Activated CD4-positive, alpha-beta T cell treated with anti-CD3 and anti-CD28 coated beads, Interleukin-2, amount 10 ng/mL, durations not matched to agents 7 days and 5 days (primary cell): ENCODE measurements at regions not wholly inside any gene's neighbourhood (a gene's known extent, or its start where the extent isn't known, plus 50 kb on each side); places are given as distances from the start of the nearest gene placed in this dataset.
"Not testable (repeated sequence)": the region's sequence is repeated elsewhere in the genome, so short reads cannot be mapped to it uniquely, and the experiment has no call there.

Experiments used
- CTCF ChIA-PET: fragments of 350-600 bp; sonication (Branson Sonifier 250); formaldehyde crosslinking; loops from one replicate; lab custom pipeline; 2021; ENCODE audit warnings: antibody characterized with exemption; lab: Charles Lee
- POLR2A ChIA-PET: fragments of 350-600 bp; sonication (Branson Sonifier 250); formaldehyde crosslinking; loops from one replicate; lab custom pipeline; 2021; ENCODE audit warnings: antibody characterized with exemption; lab: Charles Lee
- DNase-seq: peaks from one replicate; pipeline ENCODE4 v3.0.0-alpha.2; 2020
- H3K27ac Mint-ChIP-seq: one replicate; pipeline ENCODE4 v1.8.0; 2021; ENCODE audit warnings: mild to moderate bottlenecking, moderate library complexity, mixed read lengths
- H3K27me3 Mint-ChIP-seq: one replicate; pipeline ENCODE4 v1.8.0; 2021; ENCODE audit warnings: mixed read lengths
- H3K36me3 Mint-ChIP-seq: one replicate; pipeline ENCODE4 v1.8.0; 2021; ENCODE audit warnings: low read depth, mixed read lengths
- H3K4me1 Mint-ChIP-seq: one replicate; pipeline ENCODE4 v1.8.0; 2021; ENCODE audit warnings: mixed read lengths
- H3K4me3 Mint-ChIP-seq: one replicate; pipeline ENCODE4 v1.8.0; 2021; ENCODE audit warnings: mild to moderate bottlenecking, moderate library complexity, mixed read lengths
- H3K9me3 Mint-ChIP-seq: one replicate; pipeline ENCODE4 v1.8.0; 2021; ENCODE audit warnings: mixed read lengths

DNA sequence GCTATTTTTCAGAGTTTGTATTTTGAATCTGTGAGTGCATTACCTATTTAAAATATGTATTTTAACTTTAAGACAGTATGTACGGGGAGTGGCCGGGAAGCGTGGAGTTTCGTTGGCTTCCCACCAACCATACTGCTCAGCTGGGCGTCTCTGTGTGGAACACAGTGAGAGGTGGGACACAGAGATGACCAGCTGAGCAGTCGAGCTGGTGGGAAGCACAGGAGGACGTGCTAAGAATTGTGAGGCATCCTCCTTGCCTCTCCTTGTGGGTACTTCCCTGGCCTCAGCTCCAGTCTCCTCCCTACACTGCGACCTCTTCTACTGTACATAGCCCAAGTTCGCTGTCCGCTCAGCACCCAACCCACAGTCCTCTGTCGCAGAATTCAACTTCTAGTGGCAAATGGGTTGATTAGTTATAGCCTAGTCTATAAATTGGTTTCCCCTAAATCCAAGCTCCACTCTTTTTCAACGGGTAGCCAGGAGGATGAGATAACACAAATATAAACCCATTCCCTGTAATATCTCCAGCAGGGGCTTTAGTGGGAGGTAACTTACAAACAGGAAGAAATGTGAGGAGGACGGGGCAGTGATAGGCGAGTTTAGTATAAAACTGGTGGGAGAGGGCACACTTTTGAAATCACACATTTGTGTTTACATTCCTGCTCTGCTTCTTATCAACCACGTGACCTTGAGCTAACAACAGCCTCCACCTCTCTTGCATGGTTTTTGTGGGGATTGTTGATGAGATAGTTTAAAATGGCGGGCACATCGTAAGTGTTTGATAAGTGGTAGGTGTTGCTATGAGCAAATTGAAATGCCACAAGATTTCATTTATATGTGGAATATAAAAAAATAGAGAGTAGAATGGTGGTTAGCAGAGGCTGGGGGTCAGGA, 211.9 kb upstream of the HS3ST3A1 start:
- peaks cover 2% of the 10 kb centered on the region for H3K9me3 Mint-ChIP-seq
- H3K4me1 Mint-ChIP-seq = no peaks in the 10 kb centered on the region
- H3K36me3 Mint-ChIP-seq = no peaks in the 10 kb centered on the region
- ChIA-PET POLR2A (no interaction called here), CTCF (no interaction called here)
- H3K27me3 Mint-ChIP-seq = no peaks in the 10 kb centered on the region
- no peak overlapping the region for H3K27ac Mint-ChIP-seq
- no peak for DNase-seq
- H3K4me3 Mint-ChIP-seq = no peak overlapping the region

DNA sequence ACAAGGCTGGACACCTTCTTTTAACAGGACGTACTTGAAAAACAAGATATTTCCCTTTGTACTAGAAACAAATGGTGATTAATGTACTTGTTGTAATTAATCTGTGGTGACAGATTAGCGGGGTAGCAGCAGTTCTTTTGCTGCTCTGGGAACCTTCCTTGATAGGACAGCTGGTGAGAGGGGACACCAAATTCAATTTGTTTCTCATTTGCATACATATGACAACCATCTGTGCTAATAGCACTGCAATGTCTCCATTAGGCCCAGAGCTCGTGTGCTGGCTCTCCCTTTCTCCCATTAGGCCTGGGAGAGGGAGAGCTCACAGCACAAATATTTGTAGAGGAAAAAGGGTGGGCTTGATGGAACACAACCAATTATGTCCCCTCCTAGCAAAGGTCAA, 221.0 kb upstream of the HS3ST3A1 start:
- no peaks in the 10 kb centered on the region for H3K27me3 Mint-ChIP-seq
- POLR2A ChIA-PET = no interaction called here
- no peak for DNase-seq
- H3K9me3 Mint-ChIP-seq = no peaks in the 10 kb centered on the region
- no peak overlapping the region for H3K27ac Mint-ChIP-seq
- CTCF ChIA-PET = interaction anchor here (0.7 kb wide), 1 partner anchor 22 kb away, joined by 4 read pairs; no protein-coding TSS in a partner anchor
- H3K36me3 Mint-ChIP-seq = no peaks in the 10 kb centered on the region
- H3K4me1 Mint-ChIP-seq = peaks cover 7% of the 10 kb centered on the region
- H3K4me3 Mint-ChIP-seq = no peak overlapping the region

DNA sequence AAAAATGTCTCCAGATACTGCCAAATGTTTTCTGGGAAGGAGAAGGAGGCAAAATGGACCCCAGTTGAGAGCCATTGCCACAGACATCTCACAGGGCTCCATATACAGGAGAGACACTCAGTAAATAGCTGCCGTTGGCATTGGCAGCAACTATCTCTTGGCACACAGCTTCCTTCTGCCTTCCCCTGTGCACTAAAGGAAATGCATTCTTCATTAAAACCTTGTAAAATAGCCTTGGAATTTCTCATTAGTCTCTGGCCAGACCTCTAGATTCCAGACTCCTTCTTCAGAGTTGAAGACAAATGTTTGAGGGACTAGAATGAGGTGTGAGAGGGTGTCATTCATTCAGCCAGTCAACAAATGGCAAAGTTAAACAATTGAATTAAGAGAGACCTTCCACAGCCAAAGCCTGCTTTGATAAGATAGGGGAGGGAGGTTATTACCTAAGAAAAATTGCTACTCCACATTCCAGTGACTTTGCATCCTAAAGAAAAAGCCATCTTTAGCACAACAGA, 223.9 kb upstream of the HS3ST3A1 start:
- Mint-ChIP-seq H3K4me3 (no peak overlapping the region), H3K4me1 (peaks cover 7% of the 10 kb centered on the region), H3K9me3 (peaks cover 2% of the 10 kb centered on the region), H3K27ac (no peak overlapping the region), H3K27me3 (no peaks in the 10 kb centered on the region), H3K36me3 (no peaks in the 10 kb centered on the region)
- ChIA-PET CTCF (no interaction called here), POLR2A (no interaction called here)
- no peak for DNase-seq

DNA sequence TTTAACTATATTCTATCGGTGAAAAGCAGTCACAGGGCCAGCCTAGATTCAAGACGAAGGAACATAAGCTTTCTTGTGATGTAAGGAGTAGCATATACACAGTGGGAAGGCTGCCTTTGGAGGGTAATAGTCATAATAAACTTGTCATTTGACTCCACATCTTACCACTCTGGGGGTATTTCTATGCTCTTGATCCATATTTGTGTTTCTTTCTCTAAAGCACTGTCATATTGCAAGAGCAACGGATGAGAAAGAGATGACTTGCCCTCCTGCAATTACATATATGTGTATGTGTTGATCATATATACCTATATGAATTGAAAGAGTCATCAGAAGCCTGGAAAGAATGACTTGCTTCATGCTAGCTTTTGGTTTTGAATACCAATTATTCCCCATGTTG, 225.4 kb upstream of the HS3ST3A1 start:
- DNase-seq = no peak
- H3K27ac Mint-ChIP-seq = no peak overlapping the region

DNA sequence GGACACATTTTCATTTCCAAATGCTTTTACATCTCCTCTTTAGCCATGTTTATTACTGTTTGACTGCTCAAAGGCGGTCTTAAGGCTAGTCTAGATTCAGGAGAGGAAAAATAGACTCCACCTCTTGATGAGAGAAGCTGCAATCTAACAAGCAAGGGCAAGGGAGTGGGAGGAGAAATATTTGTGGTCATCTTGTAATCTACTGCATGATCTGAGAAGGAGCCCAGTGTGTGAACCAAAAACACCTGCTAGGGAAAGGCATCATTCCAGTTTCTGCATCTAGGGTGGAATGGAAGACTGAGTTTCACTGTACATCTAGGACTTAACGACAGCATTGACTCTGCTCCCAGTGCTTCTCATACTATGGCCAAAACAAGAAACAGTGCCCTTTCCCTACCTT, 232.2 kb upstream of the HS3ST3A1 start:
- no peak overlapping the region for H3K4me3 Mint-ChIP-seq
- H3K36me3 Mint-ChIP-seq = no peaks in the 10 kb centered on the region
- no peak overlapping the region for H3K27ac Mint-ChIP-seq
- CTCF ChIA-PET = no interaction called here
- no peaks in the 10 kb centered on the region for H3K27me3 Mint-ChIP-seq
- DNase-seq = no peak
- H3K4me1 Mint-ChIP-seq = no peaks in the 10 kb centered on the region
- peaks cover 4% of the 10 kb centered on the region for H3K9me3 Mint-ChIP-seq
- POLR2A ChIA-PET = no interaction called here

More for the DNA sequence above, 225.4 kb upstream of the HS3ST3A1 start:
- peaks cover 2% of the 10 kb centered on the region for H3K9me3 Mint-ChIP-seq
- no peak overlapping the region for H3K4me3 Mint-ChIP-seq
- H3K36me3 Mint-ChIP-seq = no peaks in the 10 kb centered on the region
- peaks cover 7% of the 10 kb centered on the region for H3K4me1 Mint-ChIP-seq
- no peaks in the 10 kb centered on the region for H3K27me3 Mint-ChIP-seq
- ChIA-PET CTCF (interaction anchor here (0.6 kb wide), 1 partner anchor 126 kb away, joined by 3 read pairs; no protein-coding TSS in a partner anchor), POLR2A (no interaction called here)

DNA sequence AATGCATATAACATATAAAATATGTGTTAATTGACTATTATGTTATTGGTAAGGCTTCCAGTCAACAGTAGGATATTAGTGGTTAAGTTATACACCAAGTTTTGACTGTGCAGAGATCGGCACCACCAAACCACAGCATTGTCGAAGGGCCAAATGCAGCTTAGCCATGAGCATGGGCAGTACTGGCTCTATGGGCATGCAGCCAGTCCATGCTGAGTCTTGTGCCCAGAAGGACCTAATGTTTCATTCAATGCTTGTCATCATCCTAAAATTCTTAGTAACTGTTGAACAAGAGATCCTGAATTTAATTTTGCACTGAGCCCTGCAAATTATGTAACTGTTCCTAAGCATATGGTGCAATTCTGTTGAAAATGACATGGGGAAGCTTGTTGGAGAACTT, 233.4 kb upstream of the HS3ST3A1 start:
- H3K9me3 Mint-ChIP-seq = peaks cover 3% of the 10 kb centered on the region
- H3K4me3 Mint-ChIP-seq = no peak overlapping the region
- CTCF ChIA-PET = no interaction called here
- H3K36me3 Mint-ChIP-seq = no peaks in the 10 kb centered on the region
- H3K4me1 Mint-ChIP-seq = no peaks in the 10 kb centered on the region
- H3K27ac Mint-ChIP-seq = no peak overlapping the region
- no peak for DNase-seq
- POLR2A ChIA-PET = no interaction called here
- no peaks in the 10 kb centered on the region for H3K27me3 Mint-ChIP-seq

DNA sequence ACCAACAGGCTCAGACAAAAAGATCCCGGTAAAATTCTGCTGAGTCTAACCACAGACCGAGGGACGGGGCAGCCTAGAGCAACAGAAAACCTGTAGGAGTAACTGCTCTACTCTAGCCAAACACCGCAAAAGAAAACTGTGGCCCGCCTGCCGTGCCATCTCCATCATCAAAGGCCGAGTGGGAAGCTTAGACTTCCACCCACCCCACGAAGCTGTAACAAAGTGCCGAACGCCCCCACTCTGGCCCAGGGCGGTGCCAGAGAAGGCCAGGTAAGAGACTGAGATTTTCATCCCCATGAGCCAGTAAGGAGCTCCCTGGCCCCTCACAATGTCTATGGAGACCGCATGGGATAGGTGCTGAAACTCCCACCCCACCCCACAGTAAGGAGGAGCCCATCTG, 231.9 kb upstream of the COX10 start:
- no peaks in the 10 kb centered on the region for H3K27me3 Mint-ChIP-seq
- peaks cover 1% of the 10 kb centered on the region for H3K9me3 Mint-ChIP-seq
- H3K4me3 Mint-ChIP-seq = no peak overlapping the region
- no peak for DNase-seq
- no peaks in the 10 kb centered on the region for H3K36me3 Mint-ChIP-seq
- H3K27ac Mint-ChIP-seq = no peak overlapping the region
- ChIA-PET CTCF (no interaction called here), POLR2A (no interaction called here)
- H3K4me1 Mint-ChIP-seq = peaks cover 1% of the 10 kb centered on the region

DNA sequence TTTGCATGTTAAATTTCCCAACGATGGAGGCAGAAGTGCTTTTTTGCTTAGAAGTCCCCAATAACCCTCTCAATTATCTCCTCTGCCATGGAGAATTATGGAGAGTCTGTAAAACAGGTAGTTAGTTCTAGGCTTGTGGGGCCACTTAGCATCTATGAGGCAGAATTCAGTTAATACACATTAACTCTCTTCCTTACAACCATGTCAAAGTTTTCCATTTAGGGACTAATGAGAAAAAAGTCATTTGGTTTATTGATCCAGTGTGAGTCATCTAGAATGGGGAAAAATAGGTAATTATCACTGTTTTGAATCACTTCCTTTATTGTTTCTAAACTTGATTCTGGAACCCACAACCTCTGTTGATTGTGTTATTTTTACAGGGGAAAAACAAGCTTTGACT, 229.1 kb upstream of the COX10 start:
- Mint-ChIP-seq H3K27me3 (no peaks in the 10 kb centered on the region), H3K27ac (no peak overlapping the region), H3K36me3 (no peaks in the 10 kb centered on the region), H3K4me3 (no peak overlapping the region), H3K9me3 (no peaks in the 10 kb centered on the region), H3K4me1 (peaks cover 1% of the 10 kb centered on the region)
- DNase-seq = no peak
- ChIA-PET CTCF (no interaction called here), POLR2A (no interaction called here)

DNA sequence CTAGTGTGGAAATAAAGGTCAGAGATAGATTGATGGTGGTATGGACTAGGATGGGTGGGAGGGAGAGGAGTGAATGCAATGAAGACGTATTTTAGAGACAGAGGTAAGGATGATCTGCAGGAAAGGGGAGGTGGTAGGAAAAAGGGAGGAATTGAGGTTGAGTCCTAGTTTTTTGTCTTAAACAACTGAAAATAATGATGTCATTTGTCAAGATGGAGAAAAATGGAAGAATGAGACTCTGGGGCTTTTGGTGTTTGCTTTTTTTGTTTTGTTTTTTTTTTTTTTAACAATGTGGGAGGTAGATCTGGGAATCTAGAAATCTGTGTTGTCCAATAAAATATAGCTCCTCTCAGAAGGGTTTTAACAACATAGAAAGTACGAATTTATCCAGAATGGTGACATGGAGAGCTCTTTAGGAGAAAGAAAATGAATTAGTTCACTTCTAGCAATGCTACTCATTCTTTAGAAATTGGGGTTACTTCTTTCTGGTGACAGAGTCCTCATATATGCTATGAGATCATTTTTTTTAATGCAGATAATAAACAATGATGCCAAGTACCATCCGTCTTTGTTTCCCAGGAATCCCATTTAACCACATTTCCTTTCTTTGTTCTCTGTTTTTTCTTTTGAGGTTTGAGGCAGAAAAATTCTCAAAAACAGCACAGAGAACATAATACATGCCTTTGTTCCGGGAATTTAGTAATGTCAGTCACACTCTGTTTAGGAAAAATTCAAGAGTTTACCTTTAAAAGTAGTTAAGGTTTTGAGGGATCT, 225.3 kb upstream of the COX10 start:
- no peak overlapping the region for H3K4me3 Mint-ChIP-seq
- no peaks in the 10 kb centered on the region for H3K36me3 Mint-ChIP-seq
- H3K27ac Mint-ChIP-seq = no peak overlapping the region
- POLR2A ChIA-PET = no interaction called here
- DNase-seq = no peak
- CTCF ChIA-PET = interaction anchor here (0.6 kb wide), 2 partner anchors 21 to 299 kb away, joined by 3 to 4 read pairs; no protein-coding TSS in a partner anchor
- no peaks in the 10 kb centered on the region for H3K9me3 Mint-ChIP-seq
- H3K4me1 Mint-ChIP-seq = peaks cover 1% of the 10 kb centered on the region
- H3K27me3 Mint-ChIP-seq = no peaks in the 10 kb centered on the region

DNA sequence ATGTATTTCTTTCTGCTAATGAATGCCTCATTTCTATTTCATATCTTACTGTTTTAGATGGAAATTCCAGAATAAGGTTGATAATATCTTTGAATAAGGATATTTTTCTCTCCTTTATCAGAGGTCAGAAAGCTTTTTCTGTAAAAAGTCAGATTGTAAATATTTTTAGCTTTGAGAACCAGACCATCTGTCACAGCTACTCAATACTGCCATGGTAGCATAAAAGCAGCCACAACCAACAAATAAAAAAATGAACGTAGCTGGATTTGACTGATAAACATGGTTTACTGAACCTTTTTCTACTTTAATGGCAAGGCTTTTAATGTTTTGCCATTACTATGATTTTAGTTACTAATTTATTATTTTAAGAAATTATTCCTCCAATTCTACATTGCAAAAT, 217.4 kb upstream of the COX10 start:
- Mint-ChIP-seq H3K9me3 (peaks cover 3% of the 10 kb centered on the region), H3K36me3 (no peaks in the 10 kb centered on the region), H3K4me3 (no peak overlapping the region), H3K27me3 (no peaks in the 10 kb centered on the region), H3K27ac (no peak overlapping the region), H3K4me1 (no peaks in the 10 kb centered on the region)
- DNase-seq = no peak
- ChIA-PET CTCF (interaction anchor here (1.2 to 1.8 kb wide), 2 partner anchors 9 to 17 kb away, joined by 3 to 4 read pairs; no protein-coding TSS in a partner anchor), POLR2A (no interaction called here)

DNA sequence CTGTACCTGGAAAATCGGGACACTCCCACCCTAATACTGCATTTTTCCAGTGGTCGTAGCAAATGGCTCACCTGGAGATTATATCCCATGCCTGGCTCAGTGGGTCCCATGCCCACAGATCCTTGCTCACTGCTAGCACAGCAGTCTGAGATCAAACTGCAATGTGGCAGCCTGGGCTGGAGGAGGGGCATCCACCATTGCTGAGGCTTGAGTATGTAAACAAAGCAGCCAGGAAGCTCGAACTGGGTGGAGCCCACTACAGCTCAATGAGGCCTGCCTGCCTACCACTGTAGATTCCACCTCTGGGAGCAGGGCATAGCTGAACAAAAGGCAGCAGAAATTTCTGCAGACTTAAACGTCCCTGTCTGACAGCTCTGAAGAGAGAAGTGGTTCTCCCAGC, 213.6 kb upstream of the COX10 start:
- H3K4me1 Mint-ChIP-seq, CTCF ChIA-PET, H3K36me3 Mint-ChIP-seq, H3K9me3 Mint-ChIP-seq, POLR2A ChIA-PET, H3K27ac Mint-ChIP-seq, H3K4me3 Mint-ChIP-seq, DNase-seq, H3K27me3 Mint-ChIP-seq: not testable (repeated sequence)

DNA sequence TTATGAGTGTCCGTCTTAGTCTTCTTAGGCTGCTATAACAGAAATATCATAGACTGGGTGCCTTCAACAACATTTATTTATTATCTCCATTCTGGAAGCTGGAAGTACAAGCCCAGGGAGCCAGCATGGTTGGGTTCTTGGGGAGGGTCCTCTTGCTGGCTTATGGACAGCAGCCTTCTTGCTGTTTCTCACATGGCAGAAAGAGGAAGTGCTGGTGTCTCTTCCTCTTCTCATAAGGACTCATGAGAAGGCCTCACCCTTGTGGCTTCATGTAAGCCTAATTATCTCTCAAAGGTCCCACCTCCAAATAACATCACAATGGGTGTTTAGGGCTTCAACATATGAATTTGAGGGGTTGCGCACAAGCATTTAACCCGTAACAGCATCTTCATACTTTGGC, 207.0 kb upstream of the COX10 start:
- Mint-ChIP-seq H3K27ac (no peak overlapping the region), H3K36me3 (no peaks in the 10 kb centered on the region), H3K27me3 (peaks cover 3% of the 10 kb centered on the region), H3K4me1 (no peaks in the 10 kb centered on the region), H3K9me3 (peaks cover 3% of the 10 kb centered on the region), H3K4me3 (no peak overlapping the region)
- ChIA-PET CTCF (no interaction called here), POLR2A (no interaction called here)
- no peak for DNase-seq

DNA sequence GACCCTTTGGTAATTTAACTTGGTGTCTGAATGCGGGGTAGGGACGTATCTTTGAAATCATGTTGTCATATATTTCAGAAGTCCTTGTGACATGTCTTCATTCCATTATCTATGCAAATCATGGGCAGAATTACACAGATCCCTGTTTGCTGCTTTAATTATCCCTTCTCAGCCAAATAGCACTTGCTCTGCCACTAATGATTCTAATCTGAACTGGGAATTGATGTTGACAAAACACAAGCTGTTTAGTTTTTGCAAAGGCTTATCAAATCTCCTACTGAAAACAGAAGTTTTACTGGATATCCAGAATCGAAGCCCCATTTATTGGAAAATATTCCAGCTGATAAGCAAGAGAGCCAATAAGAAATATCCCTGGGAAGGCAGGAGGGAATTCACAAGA, 205.9 kb upstream of the COX10 start:
- no peak overlapping the region for H3K4me3 Mint-ChIP-seq
- H3K27me3 Mint-ChIP-seq = peaks cover 3% of the 10 kb centered on the region
- H3K36me3 Mint-ChIP-seq = no peaks in the 10 kb centered on the region
- no peak for DNase-seq
- ChIA-PET CTCF (no interaction called here), POLR2A (no interaction called here)
- H3K27ac Mint-ChIP-seq = no peak overlapping the region
- no peaks in the 10 kb centered on the region for H3K4me1 Mint-ChIP-seq
- no peaks in the 10 kb centered on the region for H3K9me3 Mint-ChIP-seq
